ENCODE measurements at regions not wholly inside any gene's neighbourhood (a gene's known extent, or its start where the extent isn't known, plus 50 kb on each side); places are given as distances from the start of the nearest gene placed in this dataset.

- no peak for DNase-seq (ENCODE audit: low read depth)
These were observed 250.0 kb upstream of the CLEC14A start for GRCh38 chr14:38505973-38506249.

- DNase-seq (ENCODE audit: low read depth) = no peak
These were observed 249.5 kb upstream of the CLEC14A start for GRCh38 chr14:38505221-38505972.

- DNase-seq (ENCODE audit: low read depth) = no peak
These were observed 248.3 kb upstream of the CLEC14A start for GRCh38 chr14:38504175-38504574.

- no peak for DNase-seq (ENCODE audit: low read depth)
These were observed 246.3 kb upstream of the CLEC14A start for GRCh38 chr14:38502239-38502638.

- DNase-seq (ENCODE audit: low read depth) = no peak
These were observed 244.2 kb upstream of the CLEC14A start for GRCh38 chr14:38500125-38500524.

DNA sequence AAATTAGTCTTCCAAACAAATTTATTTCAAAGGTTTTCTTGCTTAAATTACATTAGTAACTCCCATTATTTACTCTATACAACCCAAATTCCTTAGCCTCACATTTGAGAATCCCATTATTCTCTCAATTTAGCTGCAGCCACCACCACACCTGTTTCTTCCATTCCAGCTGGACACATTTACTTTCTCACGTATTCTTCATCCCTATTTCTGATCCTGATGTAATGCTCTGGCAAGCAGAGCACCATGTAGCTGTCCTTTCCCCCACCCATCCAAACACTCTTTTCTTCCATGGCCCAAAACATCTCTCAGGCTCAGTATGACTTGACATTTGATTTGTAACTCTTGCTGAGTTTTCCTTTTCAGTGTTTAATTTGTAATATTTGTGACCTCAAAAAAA lies 240.2 kb upstream of the CLEC14A start:
- DNase-seq (ENCODE audit: low read depth) = no peak

DNA sequence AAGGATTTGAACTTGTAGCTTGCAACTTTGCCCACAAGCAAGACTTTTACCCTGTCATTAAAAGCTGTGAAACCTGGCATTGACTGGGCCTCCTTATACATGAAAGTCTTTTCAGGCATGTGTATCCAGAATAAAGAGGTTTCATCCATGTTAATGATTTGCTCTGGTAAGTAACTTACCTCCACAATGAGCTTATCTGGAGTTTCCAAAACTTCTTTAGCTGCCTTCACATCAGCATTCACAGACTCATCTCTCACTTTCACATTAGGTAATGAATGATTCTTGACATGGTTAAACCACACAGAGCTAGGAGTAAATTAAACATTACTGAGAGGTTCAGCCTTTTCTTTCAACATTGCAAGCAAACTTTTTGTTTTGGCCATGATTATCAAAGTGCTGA lies 234.4 kb upstream of the CLEC14A start:
- DNase-seq (ENCODE audit: low read depth) = no peak

DNA sequence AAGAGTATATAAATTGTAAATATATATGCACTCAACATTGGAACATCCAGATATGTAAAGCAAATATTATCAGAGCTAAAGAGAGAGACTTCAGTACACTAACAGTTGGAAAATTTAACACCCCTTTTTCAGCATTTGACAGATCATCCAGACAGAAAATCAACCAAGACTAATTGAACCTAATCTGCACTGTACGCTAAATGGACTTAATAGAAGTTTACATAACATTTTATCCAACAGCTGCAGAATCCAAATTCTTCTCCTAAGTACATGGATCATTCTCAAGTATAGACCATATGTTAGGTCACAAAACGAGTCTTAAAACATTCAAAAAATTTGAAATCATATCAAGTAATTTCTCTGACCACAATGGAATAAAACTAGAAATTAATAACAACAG lies 229.1 kb upstream of the CLEC14A start:
- DNase-seq (ENCODE audit: low read depth) = no peak

DNA sequence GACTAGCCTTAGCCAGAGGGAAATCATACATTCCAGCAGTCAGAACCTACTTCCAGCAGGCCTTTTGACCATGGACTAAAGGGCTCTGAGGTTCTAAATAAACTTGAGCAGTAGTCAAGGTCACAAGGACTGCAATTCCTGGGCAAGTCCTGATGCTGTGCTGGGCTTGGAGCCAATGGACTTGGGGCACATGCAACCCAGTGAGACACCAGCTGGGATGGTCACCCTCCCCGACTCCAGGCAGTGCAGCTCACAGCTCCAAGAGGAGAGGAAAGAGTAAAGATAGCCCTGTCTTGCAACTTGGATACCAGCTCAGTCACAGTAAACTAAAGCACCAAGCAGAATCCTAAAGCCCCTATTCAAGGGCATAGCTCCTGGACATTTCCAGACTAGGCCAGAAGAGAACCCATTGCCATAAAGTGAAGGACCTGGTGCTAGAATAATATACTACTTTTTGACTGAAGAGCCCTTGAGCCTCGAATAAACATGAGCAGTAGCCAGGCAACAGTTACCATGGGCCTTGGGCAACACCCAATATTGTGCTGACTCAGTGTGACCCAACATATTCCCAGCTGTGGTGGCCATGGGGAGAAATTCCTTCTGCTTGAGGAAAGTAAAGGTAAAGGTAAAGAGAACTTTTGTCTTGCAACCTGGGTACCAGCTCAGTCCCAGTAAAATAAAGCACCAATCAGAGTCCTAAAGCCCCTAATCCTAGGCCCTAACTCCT lies 226.2 kb upstream of the CLEC14A start:
- no peak for DNase-seq (ENCODE audit: low read depth)

GRCh38 chr14:38469156-38469555 lies 213.3 kb upstream of the CLEC14A start:
- no peak for DNase-seq (ENCODE audit: low read depth)

- no peak for DNase-seq (ENCODE audit: low read depth)
These were observed 186.3 kb upstream of the CLEC14A start for GRCh38 chr14:38442208-38442607.

- DNase-seq (ENCODE audit: low read depth) = no peak
These were observed 176.3 kb upstream of the CLEC14A start for GRCh38 chr14:38432186-38432585.

GRCh38 chr14:38431156-38431555 lies 175.3 kb upstream of the CLEC14A start:
- DNase-seq (ENCODE audit: low read depth) = no peak

DNA sequence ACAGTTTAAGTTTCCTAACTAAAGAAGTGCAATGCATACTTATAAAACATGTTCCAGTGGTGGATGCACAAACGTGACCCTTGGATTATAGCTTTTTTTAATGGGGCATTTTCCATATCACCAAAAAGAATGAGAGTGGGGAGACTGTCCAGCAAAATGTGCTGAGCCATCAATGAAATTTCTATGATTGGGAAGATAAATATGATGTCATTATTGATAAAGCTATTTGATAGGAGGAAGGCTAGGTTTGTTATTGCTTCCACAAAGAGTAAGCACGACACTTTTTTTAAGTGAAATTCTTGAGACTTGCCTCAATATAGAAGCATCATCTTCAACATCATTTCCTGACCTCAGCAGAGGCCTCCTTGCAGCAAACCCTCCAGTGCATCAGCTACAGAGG lies 174.6 kb upstream of the CLEC14A start:
- DNase-seq (ENCODE audit: low read depth) = no peak

DNA sequence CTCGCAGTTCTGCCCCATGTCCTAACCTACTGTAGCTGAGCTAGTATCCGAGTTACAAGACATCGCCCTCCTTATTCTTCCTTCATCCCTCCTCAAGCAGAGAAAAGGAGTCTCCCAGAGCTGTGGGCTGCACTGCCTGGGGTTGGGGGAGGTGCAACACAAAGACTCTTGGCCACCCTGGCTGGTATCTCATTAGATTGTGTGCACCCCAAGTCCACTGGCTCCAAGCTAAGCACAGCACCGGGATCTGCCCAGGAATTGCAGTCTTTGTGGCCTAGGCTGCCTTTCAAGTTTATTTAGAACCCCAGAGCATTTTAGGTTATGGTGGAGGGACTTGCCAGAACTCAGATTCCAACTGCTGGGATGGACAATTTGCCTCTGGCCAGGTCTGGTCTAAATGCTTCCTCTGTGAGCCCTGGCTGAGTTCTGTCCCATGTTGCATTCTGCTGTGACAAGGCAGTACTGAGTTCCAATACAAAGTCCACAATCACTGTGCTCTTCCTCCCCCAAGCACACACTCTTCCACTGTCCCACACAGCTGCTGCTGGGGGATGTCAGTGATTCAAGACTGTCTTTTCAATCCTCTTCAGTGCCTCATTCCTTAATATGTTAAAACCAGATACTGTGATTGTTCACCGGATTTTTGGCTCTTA lies 169.6 kb upstream of the CLEC14A start:
- no peak for DNase-seq (ENCODE audit: low read depth)

DNA sequence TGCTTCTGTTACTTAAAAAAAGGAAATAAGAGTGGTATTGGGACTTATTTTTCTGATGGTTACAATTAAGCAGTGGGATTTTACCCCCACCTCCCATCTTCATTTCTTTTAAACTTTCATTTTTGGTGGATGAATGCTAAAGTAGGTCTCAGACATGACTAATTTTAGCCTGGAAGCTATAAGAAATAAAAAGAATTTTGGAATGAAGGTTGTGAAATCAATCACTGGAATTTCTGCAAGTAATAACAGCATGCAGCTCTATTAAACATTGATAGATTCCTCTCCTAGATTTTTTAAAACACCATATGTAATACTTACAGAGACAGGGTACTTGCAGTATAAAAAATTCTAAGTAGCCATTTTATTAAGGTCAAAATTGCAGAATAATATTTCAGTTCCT lies 164.2 kb upstream of the CLEC14A start:
- DNase-seq (ENCODE audit: low read depth) = no peak

DNA sequence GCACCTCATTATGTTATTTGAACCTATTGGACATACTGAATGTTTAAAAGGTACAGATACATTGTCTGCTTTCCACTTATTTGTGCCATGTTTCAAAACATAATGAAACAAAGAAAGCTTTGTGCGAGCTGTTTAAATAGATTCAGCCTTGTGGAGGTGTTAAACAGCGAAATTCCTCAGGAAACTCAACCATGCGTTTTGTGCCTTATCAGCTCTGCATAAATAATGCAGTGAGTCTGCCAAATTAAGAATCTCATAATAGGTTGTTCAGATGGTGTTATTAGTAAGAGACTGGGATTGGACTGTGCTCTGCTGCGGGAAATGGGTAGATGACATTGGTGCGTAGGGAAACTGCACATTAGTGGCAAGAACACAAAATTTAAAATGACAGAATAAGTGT lies 163.7 kb upstream of the CLEC14A start:
- no peak for DNase-seq (ENCODE audit: low read depth)

GRCh38 chr14:38412654-38413053 lies 156.8 kb upstream of the CLEC14A start:
- no peak for DNase-seq (ENCODE audit: low read depth)

- DNase-seq (ENCODE audit: low read depth) = no peak
These were observed 154.5 kb upstream of the CLEC14A start for GRCh38 chr14:38410442-38410841.

DNA sequence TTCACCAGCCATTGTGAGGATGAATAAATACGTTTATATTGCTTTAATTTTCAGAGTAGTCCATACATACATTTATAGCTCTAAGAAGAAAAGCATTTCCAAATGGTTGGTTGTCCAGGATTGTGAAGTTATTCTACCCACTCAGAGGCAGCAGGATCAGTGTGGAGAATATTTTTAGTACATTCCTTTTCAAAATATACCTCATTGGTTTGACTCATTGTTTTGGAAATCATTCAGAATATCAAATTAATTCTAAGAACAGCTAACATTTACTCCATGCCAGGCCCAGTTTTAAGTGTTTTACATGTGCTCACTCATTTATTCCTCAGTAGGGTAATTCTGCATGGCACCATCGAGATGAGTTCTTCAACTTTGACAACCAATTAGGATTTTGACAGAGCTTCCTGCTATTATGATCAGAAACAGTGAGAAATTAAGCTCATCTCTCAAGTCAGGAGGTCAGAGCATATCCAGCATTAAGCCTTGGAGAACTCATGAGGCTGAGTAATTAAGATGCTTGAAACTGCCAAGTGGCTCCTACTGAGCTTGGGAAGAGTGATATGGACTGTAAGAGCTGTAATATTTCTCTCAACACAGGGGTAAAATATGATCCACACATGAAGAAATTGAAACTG lies 153.3 kb upstream of the CLEC14A start:
- no peak for DNase-seq (ENCODE audit: low read depth)

DNA sequence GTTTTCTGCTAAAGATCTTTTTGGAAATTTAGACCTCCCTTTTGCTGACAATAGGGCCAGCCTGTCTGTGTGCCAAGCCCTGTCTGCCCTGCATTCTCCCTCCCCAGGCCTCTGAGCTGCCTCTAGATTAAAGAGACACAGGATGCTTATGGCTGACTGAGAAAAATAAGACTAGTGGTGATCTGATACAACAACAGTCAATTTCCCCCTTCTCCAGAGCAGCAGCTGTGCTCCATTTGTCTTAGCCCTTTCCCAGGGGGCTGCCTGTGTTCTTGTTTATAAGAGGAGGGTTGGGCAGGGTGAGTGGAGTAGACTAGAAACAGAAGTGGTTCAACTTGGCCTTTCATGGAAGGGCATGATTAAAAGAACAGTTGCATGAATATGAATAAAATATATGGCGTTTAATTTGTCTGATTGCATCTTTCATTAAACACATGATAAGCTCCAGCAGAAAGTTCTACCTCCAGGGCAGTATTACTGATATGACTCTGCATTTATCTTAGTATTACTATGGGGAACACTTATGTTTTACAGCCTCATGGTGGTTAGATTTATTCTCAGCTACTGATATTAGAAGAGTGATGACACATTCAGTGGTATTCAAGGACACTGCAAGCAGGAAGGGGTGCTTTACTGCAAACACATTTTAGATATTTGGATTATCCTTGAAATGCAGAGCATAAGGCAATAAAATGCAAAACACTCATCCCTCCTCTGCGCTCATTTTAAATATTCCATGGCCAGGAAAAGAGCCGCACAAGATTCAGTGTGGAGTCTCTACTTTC lies 150.2 kb upstream of the CLEC14A start:
- DNase-seq (ENCODE audit: low read depth) = no peak

DNA sequence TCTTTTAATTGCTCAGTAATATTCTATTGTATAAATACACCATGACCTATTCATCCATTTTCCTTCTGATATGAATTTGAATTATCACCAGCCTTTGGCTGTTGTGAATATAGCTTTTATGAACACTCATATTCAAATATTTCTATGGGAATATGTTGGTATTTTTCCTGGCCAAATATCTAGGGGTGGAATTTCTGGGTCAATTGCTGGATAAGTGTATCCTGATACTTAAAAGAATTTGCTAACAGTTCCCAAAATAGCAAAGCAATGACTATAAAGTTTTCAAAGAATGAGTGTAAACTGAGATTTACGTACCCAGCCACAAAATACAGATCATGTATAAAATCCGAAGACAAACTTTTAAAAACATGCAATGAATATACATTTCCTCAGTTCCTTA lies 148.7 kb upstream of the CLEC14A start:
- no peak for DNase-seq (ENCODE audit: low read depth)
